IMR-90 (cell line): ENCODE measurements at regions not wholly inside any gene's neighbourhood (a gene's known extent, or its start where the extent isn't known, plus 50 kb on each side); places are given as distances from the start of the nearest gene placed in this dataset.

Experiments
- ATAC-seq: fragments of 200-7000 bp; cut with Tn5 transposase; 2 replicates; pipeline ENCODE4 v1.9.1; 2020; ENCODE audit warnings: low read depth, mild to moderate bottlenecking, moderate library complexity
- BruUV-seq: library from RNA; stranded (reverse); fragments of 400-500 nt; replicated peaks from 2 replicates; lab custom pipeline; 2021; lab: Mats Ljungman, UMichigan
- CTCF ChIA-PET: fragments of 300-600 bp; formaldehyde crosslinking; extraction: SDS; loops from one replicate; lab custom pipeline; 2021; ENCODE audit warnings: antibody characterized with exemption; lab: Yijun Ruan, JAX
- POLR2A ChIA-PET: fragments of 300-600 bp; sonication (Branson Sonifier 250); formaldehyde crosslinking; loops from one replicate; lab custom pipeline; 2022; ENCODE audit warnings: antibody characterized with exemption; ENCODE audit not compliant: unreplicated experiment; lab: Charles Lee
- DNase-seq: peaks from one replicate; pipeline ENCODE4 v3.0.0; 2013
- H2AFZ ChIP-seq: replicated peaks from 2 replicates; pipeline ENCODE3; 2013; ENCODE audit warnings: low read length, mild to moderate bottlenecking; ENCODE audit not compliant: poor library complexity
- H2AK5ac ChIP-seq: 2 replicates; pipeline ENCODE4 v1.6.1; 2013; ENCODE audit warnings: low read depth, low read length, inconsistent platforms
- H2AK9ac ChIP-seq: replicated peaks from 2 replicates; pipeline ENCODE3; 2013; ENCODE audit warnings: mild to moderate bottlenecking, low read depth, low read length, moderate library complexity; ENCODE audit not compliant: poor library complexity
- H2BK120ac ChIP-seq: 2 replicates; pipeline ENCODE4 v1.6.1; 2013; ENCODE audit warnings: low read depth, low read length, inconsistent platforms
- H2BK15ac ChIP-seq: 3 replicates; pipeline ENCODE4 v1.6.1; 2013; ENCODE audit warnings: low read depth, low read length, inconsistent platforms
- H2BK20ac ChIP-seq: 2 replicates; pipeline ENCODE4 v1.6.1; 2013; ENCODE audit warnings: low read depth, mild to moderate bottlenecking, inconsistent platforms, low read length, moderate library complexity
- H2BK5ac ChIP-seq: 2 replicates; pipeline ENCODE4 v1.6.1; 2013; ENCODE audit warnings: mild to moderate bottlenecking, low read depth, low read length, inconsistent platforms; ENCODE audit not compliant: poor library complexity, severe bottlenecking
- H3K14ac ChIP-seq: replicated peaks from 2 replicates; pipeline ENCODE4 v1.6.1; 2013; ENCODE audit warnings: low read depth, low read length, inconsistent platforms
- H3K18ac ChIP-seq: 2 replicates; pipeline ENCODE4 v1.6.1; 2013; ENCODE audit warnings: low read depth, low read length, control low read depth
- H3K23ac ChIP-seq: 2 replicates; pipeline ENCODE4 v1.6.1; 2013; ENCODE audit warnings: low read depth, low read length, inconsistent platforms
- H3K27ac ChIP-seq: 2 replicates; pipeline ENCODE4 v1.5.1; 2013; ENCODE audit warnings: mild to moderate bottlenecking, control low read depth, low read length; ENCODE audit not compliant: insufficient read depth
- H3K27me3 ChIP-seq: 2 replicates; pipeline ENCODE4 v1.6.1; 2013; ENCODE audit warnings: low read length; ENCODE audit not compliant: control insufficient read depth, insufficient read depth
- H3K36me3 ChIP-seq: 2 replicates; pipeline ENCODE4 v1.6.1; 2013; ENCODE audit warnings: low read length, mixed read lengths; ENCODE audit not compliant: control insufficient read depth, insufficient read depth
- H3K4ac ChIP-seq: 2 replicates; pipeline ENCODE4 v1.6.1; 2013; ENCODE audit warnings: low read depth, low read length, inconsistent platforms
- H3K4me1 ChIP-seq: 2 replicates; pipeline ENCODE4 v1.6.1; 2013; ENCODE audit warnings: low read length, mixed read lengths; ENCODE audit not compliant: control insufficient read depth, insufficient read depth
- H3K4me2 ChIP-seq: 2 replicates; pipeline ENCODE4 v1.6.1; 2013; ENCODE audit warnings: low read depth, mild to moderate bottlenecking, control low read depth, low read length, moderate library complexity
- H3K4me3 ChIP-seq: 2 replicates; pipeline ENCODE4 v1.5.1; 2013; ENCODE audit warnings: low read depth, mild to moderate bottlenecking, control low read depth, low read length, moderate library complexity; ENCODE audit not compliant: insufficient read depth
- H3K56ac ChIP-seq: 2 replicates; pipeline ENCODE4 v1.6.1; 2013; ENCODE audit warnings: low read length, inconsistent platforms; ENCODE audit not compliant: insufficient read depth; ENCODE audit errors: extremely low read depth
- H3K79me1 ChIP-seq, 2 experiments: 2 replicates each; pipeline ENCODE4 v1.6.1; 2013; ENCODE audit warnings: low read length in 2 of 2, inconsistent platforms in 1 of 2, low read depth in 1 of 2
- H3K9ac ChIP-seq: 2 replicates; pipeline ENCODE4 v1.6.1; 2013; ENCODE audit warnings: low read depth, low read length, control low read depth
- H3K9me1 ChIP-seq: 2 replicates; pipeline ENCODE4 v1.6.1; 2013; ENCODE audit warnings: low read length, inconsistent platforms; ENCODE audit not compliant: insufficient read depth
- H3K9me3 ChIP-seq: 2 replicates; pipeline ENCODE4 v1.6.1; 2013; ENCODE audit warnings: low read length; ENCODE audit not compliant: control insufficient read depth, insufficient read depth
- H4K20me1 ChIP-seq: 2 replicates; pipeline ENCODE4 v1.6.1; 2013; ENCODE audit warnings: low read length, inconsistent platforms; ENCODE audit not compliant: insufficient read depth
- H4K5ac ChIP-seq: 2 replicates; pipeline ENCODE4 v1.6.1; 2013; ENCODE audit warnings: mild to moderate bottlenecking, low read depth, low read length, control low read depth
- H4K8ac ChIP-seq, 2 experiments: 2 replicates each; pipeline ENCODE4 v1.6.1; 2013; ENCODE audit warnings: low read depth in 2 of 2, low read length in 2 of 2, control low read depth in 1 of 2, inconsistent platforms in 1 of 2
- H4K91ac ChIP-seq: 2 replicates; pipeline ENCODE4 v1.6.1; 2013; ENCODE audit warnings: low read depth, low read length, inconsistent platforms; ENCODE audit not compliant: insufficient read depth
- BHLHE40 ChIP-seq: fragments of 150-350 bp; IDR thresholded peaks from 2 replicates; pipeline ENCODE4 v1.6.1; 2016; ENCODE audit warnings: mild to moderate bottlenecking, low read depth, low read length
- CEBPB ChIP-seq: IDR thresholded peaks from 2 replicates; pipeline ENCODE4 v1.6.1; 2012; ENCODE audit warnings: low read depth, low read length, improper control_type of control experiment
- CHD1 ChIP-seq: IDR thresholded peaks from 2 replicates; pipeline ENCODE4 v1.6.1; 2012; ENCODE audit warnings: low read depth, low read length, improper control_type of control experiment
- ELK1 ChIP-seq: fragments of 150-350 bp; IDR thresholded peaks from 2 replicates; pipeline ENCODE4 v1.6.1; 2016; ENCODE audit warnings: low read depth, mild to moderate bottlenecking, low read length, moderate library complexity, borderline replicate concordance
- FOS ChIP-seq: fragments of 150-350 bp; IDR thresholded peaks from 2 replicates; pipeline ENCODE4 v1.6.1; 2016; ENCODE audit warnings: low read depth, low read length
- MAFK ChIP-seq: IDR thresholded peaks from 2 replicates; pipeline ENCODE4 v1.6.1; 2012; ENCODE audit warnings: low read depth, low read length, improper control_type of control experiment
- MAZ ChIP-seq: IDR thresholded peaks from 2 replicates; pipeline ENCODE4 v1.6.1; 2012; ENCODE audit warnings: low read depth, mild to moderate bottlenecking, low read length, improper control_type of control experiment, moderate library complexity, borderline replicate concordance
- MXI1 ChIP-seq: IDR thresholded peaks from 2 replicates; pipeline ENCODE4 v1.6.1; 2012; ENCODE audit warnings: low read depth, mild to moderate bottlenecking, low read length, moderate library complexity, borderline replicate concordance
- NFE2L2 ChIP-seq: fragments of 150-350 bp; IDR thresholded peaks from 2 replicates; pipeline ENCODE4 v1.6.1; 2016; ENCODE audit warnings: low read depth, mild to moderate bottlenecking, low read length
- POLR2A ChIP-seq: IDR thresholded peaks from 2 replicates; pipeline ENCODE4 v1.6.1; 2012; ENCODE audit warnings: mild to moderate bottlenecking, low read depth, low read length
- RAD21 ChIP-seq: IDR thresholded peaks from 2 replicates; pipeline ENCODE4 v1.6.1; 2012; ENCODE audit warnings: low read length, improper control_type of control experiment
- RCOR1 ChIP-seq: IDR thresholded peaks from 2 replicates; pipeline ENCODE4 v1.6.1; 2012; ENCODE audit warnings: mild to moderate bottlenecking, low read length, improper control_type of control experiment; ENCODE audit not compliant: insufficient replicate concordance
- RFX5 ChIP-seq: IDR thresholded peaks from 2 replicates; pipeline ENCODE4 v1.8.0; 2012; ENCODE audit warnings: low read depth, mild to moderate bottlenecking, low read length, moderate library complexity
- SMC3 ChIP-seq: fragments of 150-350 bp; IDR thresholded peaks from 2 replicates; pipeline ENCODE4 v1.6.1; 2016; ENCODE audit warnings: low read depth, mild to moderate bottlenecking, antibody characterized with exemption, low read length, moderate library complexity
- USF2 ChIP-seq: fragments of 150-350 bp; IDR thresholded peaks from 2 replicates; pipeline ENCODE4 v1.6.1; 2017; ENCODE audit warnings: mild to moderate bottlenecking, antibody characterized with exemption, low read length, low read depth
- WGBS, 2 experiments: methylation state at CpG; one replicate each; pipeline versions ENCODE4 v1.1.5 to v1.1.7; 2013; ENCODE audit warnings: missing lambda C conversion rate in 2 of 2; ENCODE audit not compliant: insufficient read length in 1 of 2; ENCODE audit errors: extremely low coverage in 2 of 2; 5-methylcytosine and 5-hydroxymethylcytosine counted together
- dilution Hi-C: fragments of 300-500 bp; cut with HindIII; formaldehyde crosslinking; loops from one replicate; pipeline ENCODE4 v1.14.3; 2018; ENCODE audit warnings: low sequenced_read_pairs; ENCODE audit not compliant: unreplicated experiment
- in situ Hi-C: fragments of 300-500 bp; cut with MboI; formaldehyde crosslinking; loops from 3 replicates; pipeline ENCODE4 v1.14.3; 2019; ENCODE audit warnings: low sequenced_read_pairs, inconsistent platforms, mixed read lengths
- intact Hi-C: fragments of 100-400 bp; cut with micrococcal nuclease; formaldehyde crosslinking; loops from 2 replicates; pipeline ENCODE4 v1.10.0; 2022
- TF ChIP-seq, protein P1 (sequence below): conservative IDR thresholded peaks from 2 replicates; pipeline ENCODE4 v1.5.1; 2012; ENCODE audit warnings: mild to moderate bottlenecking, low read depth, low read length, improper control_type of control experiment

DNA sequence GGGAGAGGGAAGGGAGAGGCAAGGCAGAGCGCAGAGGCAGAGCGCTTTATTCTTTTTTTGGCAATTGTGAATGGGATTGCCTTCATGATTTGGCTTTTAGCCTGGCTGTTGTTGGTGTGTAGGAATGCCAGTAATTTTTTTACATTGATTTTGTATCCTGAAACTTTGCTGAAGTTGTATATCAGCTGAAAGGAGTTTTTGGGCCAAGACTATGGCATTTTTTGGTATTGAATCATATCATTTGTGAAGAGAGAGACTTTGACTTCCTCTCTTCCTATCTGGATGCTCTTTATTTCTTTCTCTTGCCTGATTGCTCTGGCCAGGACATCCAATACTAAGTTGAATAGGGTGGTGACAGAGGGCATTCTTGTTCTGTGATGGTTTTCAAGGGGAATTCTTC lies 291.3 kb downstream of the REEP3 start:
- Histone ChIP-seq H3K9me3 (no peaks in the 10 kb centered on the region), H3K4me2 (no peak overlapping the region), H4K5ac (no peak overlapping the region), H3K36me3 (no peaks in the 10 kb centered on the region), H3K79me1 (no peaks in the 10 kb centered on the region), H2BK20ac (no peak overlapping the region), H3K27me3 (no peaks in the 10 kb centered on the region), H2BK15ac (no peak overlapping the region), H4K8ac (no peak overlapping the region), H3K9me1 (no peaks in the 10 kb centered on the region), H3K27ac (no peak overlapping the region), H2BK5ac (no peak overlapping the region), H3K14ac (no peak overlapping the region), H4K91ac (no peak overlapping the region), H2BK120ac (no peak overlapping the region), H3K23ac (no peak overlapping the region), H2AK9ac (no peak overlapping the region), H2AK5ac (no peak overlapping the region), H3K18ac (no peak overlapping the region), H3K4ac (no peak overlapping the region), H3K4me1 (no peaks in the 10 kb centered on the region), H3K4me3 (no peak overlapping the region), H2AFZ (no peak overlapping the region), H3K56ac (no peak overlapping the region), H4K20me1 (no peaks in the 10 kb centered on the region), H3K9ac (no peak overlapping the region)
- ATAC-seq = no peak
- ChIA-PET CTCF (no interaction called here), POLR2A (no interaction called here)
- no peak for DNase-seq
- no TSS peak for BruUV-seq
- intact Hi-C loops = no loop called here
- TF ChIP-seq NFE2L2 = no peak
- no peak for TF ChIP-seq MAZ
- TF ChIP-seq RAD21 = no peak
- TF ChIP-seq BHLHE40 = no peak
- no peak for TF ChIP-seq CHD1
- TF ChIP-seq POLR2A = no peak
- TF ChIP-seq SMC3 = no peak
- TF ChIP-seq RFX5 = no peak
- TF ChIP-seq RCOR1 = no peak
- TF ChIP-seq, protein P1, sequence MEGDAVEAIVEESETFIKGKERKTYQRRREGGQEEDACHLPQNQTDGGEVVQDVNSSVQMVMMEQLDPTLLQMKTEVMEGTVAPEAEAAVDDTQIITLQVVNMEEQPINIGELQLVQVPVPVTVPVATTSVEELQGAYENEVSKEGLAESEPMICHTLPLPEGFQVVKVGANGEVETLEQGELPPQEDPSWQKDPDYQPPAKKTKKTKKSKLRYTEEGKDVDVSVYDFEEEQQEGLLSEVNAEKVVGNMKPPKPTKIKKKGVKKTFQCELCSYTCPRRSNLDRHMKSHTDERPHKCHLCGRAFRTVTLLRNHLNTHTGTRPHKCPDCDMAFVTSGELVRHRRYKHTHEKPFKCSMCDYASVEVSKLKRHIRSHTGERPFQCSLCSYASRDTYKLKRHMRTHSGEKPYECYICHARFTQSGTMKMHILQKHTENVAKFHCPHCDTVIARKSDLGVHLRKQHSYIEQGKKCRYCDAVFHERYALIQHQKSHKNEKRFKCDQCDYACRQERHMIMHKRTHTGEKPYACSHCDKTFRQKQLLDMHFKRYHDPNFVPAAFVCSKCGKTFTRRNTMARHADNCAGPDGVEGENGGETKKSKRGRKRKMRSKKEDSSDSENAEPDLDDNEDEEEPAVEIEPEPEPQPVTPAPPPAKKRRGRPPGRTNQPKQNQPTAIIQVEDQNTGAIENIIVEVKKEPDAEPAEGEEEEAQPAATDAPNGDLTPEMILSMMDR = no peak
- TF ChIP-seq FOS = no peak
- no peak for TF ChIP-seq USF2
- no peak for TF ChIP-seq MXI1
- TF ChIP-seq ELK1 = no peak
- TF ChIP-seq CEBPB = no peak
- no peak for TF ChIP-seq MAFK
- no CpG with 5 or more reads among the region's 2 CpGs for WGBS, 2 experiments
- in situ Hi-C loops = no loop called here
- dilution Hi-C loops = no loop called here
